Chondrocyte (in vitro differentiated cells): ENCODE measurements at regions not wholly inside any gene's neighbourhood (a gene's known extent, or its start where the extent isn't known, plus 50 kb on each side); places are given as distances from the start of the nearest gene placed in this dataset.

Experiments used
- DNase-seq: peaks from one replicate; pipeline ENCODE4 v3.0.0; 2021; ENCODE audit warnings: mixed read lengths, low spot score
- H3K27ac Mint-ChIP-seq: one replicate; pipeline ENCODE4 v1.8.0; 2021; ENCODE audit warnings: mild to moderate bottlenecking, moderate library complexity, mixed read lengths; ENCODE audit not compliant: unreplicated experiment
- H3K27me3 Mint-ChIP-seq: 2 replicates; pipeline ENCODE4 v1.8.0; 2021; ENCODE audit warnings: low read depth, mixed read lengths
- H3K36me3 Mint-ChIP-seq: 2 replicates; pipeline ENCODE4 v1.8.0; 2021; ENCODE audit warnings: low read depth, mixed read lengths
- H3K4me1 Mint-ChIP-seq: 2 replicates; pipeline ENCODE4 v1.8.0; 2021; ENCODE audit warnings: low read depth, mild to moderate bottlenecking, mixed read lengths
- H3K4me3 Mint-ChIP-seq: one replicate; pipeline ENCODE4 v1.8.0; 2021; ENCODE audit warnings: mild to moderate bottlenecking, moderate library complexity, mixed read lengths; ENCODE audit not compliant: unreplicated experiment
- H3K9me3 Mint-ChIP-seq: 2 replicates; pipeline ENCODE4 v1.8.0; 2021; ENCODE audit warnings: low read depth, mixed read lengths
- CTCF ChIP-seq: fragments of 200-600 bp; sonication (generic); IDR thresholded peaks from 2 replicates; pipeline ENCODE4 v1.5.0; 2021; ENCODE audit warnings: antibody characterized with exemption, mild to moderate bottlenecking, moderate library complexity

- no peak for TF ChIP-seq CTCF
- no peaks in the 10 kb centered on the region for H3K27me3 Mint-ChIP-seq
- H3K4me1 Mint-ChIP-seq, result peaks cover 34% of the 10 kb centered on the region
- H3K36me3 Mint-ChIP-seq, result no peaks in the 10 kb centered on the region
- DNase-seq, result no peak
- H3K4me3 Mint-ChIP-seq, result no peak overlapping the region
- no peaks in the 10 kb centered on the region for H3K9me3 Mint-ChIP-seq
- H3K27ac Mint-ChIP-seq, result no peak overlapping the region
Measured at GRCh38 chr6:139695361-139695760, 320.9 kb upstream of the CITED2 start.

- no peak for DNase-seq
- peak overlapping the region; percentile 4 for H3K27ac Mint-ChIP-seq
- peaks cover 28% of the 10 kb centered on the region for H3K4me1 Mint-ChIP-seq
- H3K27me3 Mint-ChIP-seq, result no peaks in the 10 kb centered on the region
- H3K36me3 Mint-ChIP-seq, result no peaks in the 10 kb centered on the region
- no peak for TF ChIP-seq CTCF
- H3K4me3 Mint-ChIP-seq, result no peak overlapping the region
- no peaks in the 10 kb centered on the region for H3K9me3 Mint-ChIP-seq
Measured at GRCh38 chr6:139693735-139694134, 319.3 kb upstream of the CITED2 start.

- Mint-ChIP-seq H3K4me1 (peaks cover 24% of the 10 kb centered on the region), H3K27ac (no peak overlapping the region), H3K36me3 (no peaks in the 10 kb centered on the region), H3K27me3 (no peaks in the 10 kb centered on the region), H3K9me3 (no peaks in the 10 kb centered on the region), H3K4me3 (no peak overlapping the region)
- DNase-seq, result no peak
- no peak for TF ChIP-seq CTCF
Measured at GRCh38 chr6:139690007-139690406, 315.6 kb upstream of the CITED2 start.

GRCh38 chr6:139687055-139687454 lies 312.6 kb upstream of the CITED2 start:
- Mint-ChIP-seq H3K9me3 (no peaks in the 10 kb centered on the region), H3K4me1 (peaks cover 14% of the 10 kb centered on the region), H3K27me3 (no peaks in the 10 kb centered on the region), H3K36me3 (no peaks in the 10 kb centered on the region), H3K27ac (no peak overlapping the region), H3K4me3 (no peak overlapping the region)
- no peak for DNase-seq
- TF ChIP-seq CTCF, result no peak

GRCh38 chr6:139686308-139686707 lies 311.9 kb upstream of the CITED2 start:
- Mint-ChIP-seq H3K9me3 (no peaks in the 10 kb centered on the region), H3K4me3 (no peak overlapping the region), H3K36me3 (no peaks in the 10 kb centered on the region), H3K4me1 (peaks cover 14% of the 10 kb centered on the region), H3K27me3 (no peaks in the 10 kb centered on the region), H3K27ac (no peak overlapping the region)
- no peak for TF ChIP-seq CTCF
- DNase-seq, result no peak
